ENCODE measurements at regions not wholly inside any gene's neighbourhood (a gene's known extent, or its start where the extent isn't known, plus 50 kb on each side); places are given as distances from the start of the nearest gene placed in this dataset.

GRCh38 chr2:198340846-198341245, 536.5 kb downstream of the PLCL1 start:
- no peak overlapping the region for H3K4me3 ChIP-seq (ENCODE audit: low read depth, low read length)
- no peaks in the 10 kb centered on the region for H3K36me3 ChIP-seq
- H3K9me3 ChIP-seq (ENCODE audit: severe bottlenecking) = no peaks in the 10 kb centered on the region
- DNase-seq = no peak
- H3K27ac ChIP-seq = no peak overlapping the region
- H3K27me3 ChIP-seq (ENCODE audit: insufficient read depth, low read depth, severe bottlenecking) = no peaks in the 10 kb centered on the region
- TF ChIP-seq CTCF (IDR thresholded peaks at IDR 0.05; ENCODE audit: low read depth, low read length) = no peak

- Histone ChIP-seq H3K9me3 (ENCODE audit: severe bottlenecking) (no peaks in the 10 kb centered on the region), H3K27me3 (ENCODE audit: insufficient read depth, low read depth, severe bottlenecking) (no peaks in the 10 kb centered on the region), H3K27ac (no peak overlapping the region), H3K4me3 (ENCODE audit: low read depth, low read length) (no peak overlapping the region), H3K36me3 (no peaks in the 10 kb centered on the region)
- TF ChIP-seq CTCF (IDR thresholded peaks at IDR 0.05; ENCODE audit: low read depth, low read length) = no peak
- no peak for DNase-seq
Observed at GRCh38 chr2:198339116-198339515, 534.7 kb downstream of the PLCL1 start.

- no peak for TF ChIP-seq CTCF (IDR thresholded peaks at IDR 0.05; ENCODE audit: low read depth, low read length)
- Histone ChIP-seq H3K27me3 (ENCODE audit: insufficient read depth, low read depth, severe bottlenecking) (no peaks in the 10 kb centered on the region), H3K27ac (no peak overlapping the region), H3K36me3 (no peaks in the 10 kb centered on the region), H3K4me3 (ENCODE audit: low read depth, low read length) (no peak overlapping the region), H3K9me3 (ENCODE audit: severe bottlenecking) (no peaks in the 10 kb centered on the region)
- no peak for DNase-seq
Observed at GRCh38 chr2:198337368-198337767, 533.0 kb downstream of the PLCL1 start.

- no peak for DNase-seq
- TF ChIP-seq CTCF (IDR thresholded peaks at IDR 0.05; ENCODE audit: low read depth, low read length) = no peak
Observed at GRCh38 chr2:198328454-198328853, 524.1 kb downstream of the PLCL1 start.

GRCh38 chr2:198327526-198327925, 523.1 kb downstream of the PLCL1 start:
- Histone ChIP-seq H3K27me3 (ENCODE audit: insufficient read depth, low read depth, severe bottlenecking) (no peaks in the 10 kb centered on the region), H3K36me3 (no peaks in the 10 kb centered on the region), H3K9me3 (ENCODE audit: severe bottlenecking) (no peaks in the 10 kb centered on the region), H3K4me3 (ENCODE audit: low read depth, low read length) (no peak overlapping the region), H3K27ac (no peak overlapping the region)
- no peak for DNase-seq
- no peak for TF ChIP-seq CTCF (IDR thresholded peaks at IDR 0.05; ENCODE audit: low read depth, low read length)

More at GRCh38 chr2:198328454-198328853, 524.1 kb downstream of the PLCL1 start:
- no peak overlapping the region for H3K4me3 ChIP-seq (ENCODE audit: low read depth, low read length)
- no peaks in the 10 kb centered on the region for H3K36me3 ChIP-seq
- no peaks in the 10 kb centered on the region for H3K27me3 ChIP-seq (ENCODE audit: insufficient read depth, low read depth, severe bottlenecking)
- no peaks in the 10 kb centered on the region for H3K9me3 ChIP-seq (ENCODE audit: severe bottlenecking)
- H3K27ac ChIP-seq = no peak overlapping the region

- DNase-seq = no peak
- no peaks in the 10 kb centered on the region for H3K27me3 ChIP-seq (ENCODE audit: insufficient read depth, low read depth, severe bottlenecking)
- no peak overlapping the region for H3K4me3 ChIP-seq (ENCODE audit: low read depth, low read length)
- H3K27ac ChIP-seq = no peak overlapping the region
- no peaks in the 10 kb centered on the region for H3K9me3 ChIP-seq (ENCODE audit: severe bottlenecking)
- no peak for TF ChIP-seq CTCF (IDR thresholded peaks at IDR 0.05; ENCODE audit: low read depth, low read length)
- H3K36me3 ChIP-seq = no peaks in the 10 kb centered on the region
Observed at GRCh38 chr2:198326431-198326830, 522.0 kb downstream of the PLCL1 start.
